Left renal pelvis (tissue), 4 donors: ENCODE measurements at regions not wholly inside any gene's neighbourhood (a gene's known extent, or its start where the extent isn't known, plus 50 kb on each side); places are given as distances from the start of the nearest gene placed in this dataset.
"Not testable (repeated sequence)": the region's sequence is repeated elsewhere in the genome, so short reads cannot be mapped to it uniquely, and the experiment has no call there.

ENCODE experiments used
- DNase-seq, 4 donors: peaks; one replicate each; pipeline ENCODE4 v3.0.0-alpha.2; 2013; ENCODE audit warnings: low read depth in 4 of 4, low spot score in 3 of 4

DNA sequence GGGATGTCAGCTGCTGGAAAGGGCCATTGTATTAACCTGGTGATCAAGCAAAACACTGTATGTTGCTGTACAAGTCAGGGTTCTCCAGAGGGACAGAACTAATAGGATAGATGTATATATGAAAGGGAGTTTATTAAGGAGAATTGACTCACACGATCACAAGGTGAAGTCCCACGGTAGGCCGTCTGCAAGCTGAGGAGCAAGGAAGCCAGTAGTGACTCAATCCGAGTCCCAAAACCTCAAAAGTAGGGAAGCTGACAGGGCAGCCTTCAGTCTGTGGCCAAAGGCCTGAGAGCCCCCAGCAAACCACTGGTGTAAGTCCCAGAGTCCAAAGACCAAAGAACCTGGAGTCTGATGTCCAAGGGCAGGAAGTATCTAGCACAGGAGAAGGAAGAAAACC, 116.0 kb upstream of the DAP start:
- DNase-seq, result not testable (repeated sequence)

DNA sequence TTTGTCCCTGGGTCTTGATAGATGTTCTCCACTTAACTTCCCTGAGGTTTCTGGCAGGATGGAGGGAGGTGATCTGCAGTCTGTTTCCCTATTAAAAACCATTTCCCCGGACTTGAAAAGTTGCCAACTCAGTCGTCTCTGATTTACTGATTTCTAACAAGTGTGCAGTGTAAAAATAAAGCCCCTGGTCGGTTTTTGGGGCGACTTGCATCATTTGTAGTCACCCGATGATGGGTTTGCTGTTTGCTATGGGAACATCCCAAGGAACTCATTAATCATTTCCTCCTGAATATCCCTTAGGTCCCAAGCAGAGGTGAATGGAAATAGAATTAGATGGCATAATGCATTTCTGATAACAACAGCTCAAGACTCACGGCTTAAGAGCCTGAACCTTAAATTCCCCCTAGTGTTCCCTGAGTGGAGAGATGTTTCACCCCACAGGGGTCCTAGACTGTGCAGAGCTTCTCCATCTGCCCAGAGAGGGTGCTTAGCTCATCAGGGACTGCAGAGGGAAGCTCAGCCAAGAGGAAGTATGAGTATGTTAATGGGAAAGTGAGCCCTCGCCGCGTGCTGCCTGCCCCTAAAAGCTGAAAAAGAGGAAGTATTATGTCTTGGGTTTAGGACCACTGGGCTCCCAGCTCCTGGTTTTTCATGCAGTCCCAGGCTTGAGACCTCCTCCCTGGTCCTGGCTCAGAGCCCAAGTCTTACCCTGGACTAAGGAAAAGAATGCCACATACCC, 115.1 kb upstream of the DAP start:
- no peak for DNase-seq

DNA sequence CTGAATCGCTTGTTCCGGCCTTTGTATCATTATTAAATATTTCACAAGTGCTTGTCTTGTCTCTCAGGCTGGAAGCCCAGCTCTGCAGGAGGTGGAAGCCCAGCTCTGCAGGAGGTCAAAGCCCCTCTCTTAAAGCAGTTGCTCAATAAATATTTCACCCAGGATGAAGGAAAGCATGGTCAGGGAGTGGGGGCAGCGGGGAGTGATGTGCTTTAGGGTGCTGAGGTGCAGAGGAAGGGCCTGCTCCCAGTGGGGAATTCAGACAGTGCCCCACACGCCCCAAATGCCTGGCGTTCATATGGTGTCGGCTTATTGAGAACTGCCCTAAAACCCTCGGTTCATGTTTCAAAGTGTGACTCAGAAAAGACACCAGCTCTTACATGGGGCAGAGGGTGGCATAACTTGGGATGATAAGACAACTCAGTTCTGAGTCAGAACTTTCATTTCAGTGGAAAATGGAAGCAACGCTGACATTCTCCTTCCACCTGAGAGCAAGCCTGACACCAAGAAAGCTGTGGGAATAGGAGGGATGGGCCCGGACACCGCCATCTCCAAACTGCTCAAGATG, 114.3 kb upstream of the DAP start:
- DNase-seq, result no peak

DNA sequence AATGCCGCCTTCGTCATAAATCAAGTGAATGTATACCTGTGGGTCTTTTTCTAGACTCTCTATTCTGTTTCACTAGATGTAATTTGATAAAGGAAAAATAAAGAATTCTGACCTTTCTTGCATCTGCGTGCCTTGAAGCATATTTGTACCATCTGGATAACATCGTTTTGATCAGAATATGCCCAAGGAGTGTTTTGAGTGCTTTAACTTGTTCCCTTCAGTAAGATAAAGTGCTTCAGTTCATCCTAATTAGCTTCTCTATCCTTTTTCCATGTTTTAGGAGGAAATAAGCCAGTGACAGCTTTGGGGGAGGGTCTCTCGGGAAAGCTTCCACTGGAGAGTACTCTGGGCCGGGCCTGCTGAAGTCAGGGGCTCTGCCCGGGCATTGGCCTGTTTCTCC, 113.5 kb upstream of the DAP start:
- DNase-seq, result no peak

DNA sequence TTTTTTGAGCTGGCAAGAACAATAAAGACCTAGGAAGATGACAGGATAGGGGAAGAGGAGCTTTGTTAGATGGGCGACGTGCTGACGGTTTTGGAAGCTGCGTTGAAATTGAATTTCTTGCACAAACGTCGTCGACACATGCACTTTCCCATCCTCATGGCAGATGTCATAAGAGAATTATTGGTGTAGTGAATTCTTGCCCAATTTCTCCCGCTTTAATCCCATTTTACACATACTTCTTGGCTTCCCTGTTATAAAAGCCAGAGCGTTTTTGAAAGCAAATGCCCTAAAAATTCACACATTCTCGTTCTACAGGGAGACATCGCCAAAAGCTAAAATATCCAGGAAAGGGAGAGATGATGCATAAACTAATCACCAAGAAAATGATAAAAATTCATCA, 109.8 kb upstream of the DAP start:
- no peak for DNase-seq

DNA sequence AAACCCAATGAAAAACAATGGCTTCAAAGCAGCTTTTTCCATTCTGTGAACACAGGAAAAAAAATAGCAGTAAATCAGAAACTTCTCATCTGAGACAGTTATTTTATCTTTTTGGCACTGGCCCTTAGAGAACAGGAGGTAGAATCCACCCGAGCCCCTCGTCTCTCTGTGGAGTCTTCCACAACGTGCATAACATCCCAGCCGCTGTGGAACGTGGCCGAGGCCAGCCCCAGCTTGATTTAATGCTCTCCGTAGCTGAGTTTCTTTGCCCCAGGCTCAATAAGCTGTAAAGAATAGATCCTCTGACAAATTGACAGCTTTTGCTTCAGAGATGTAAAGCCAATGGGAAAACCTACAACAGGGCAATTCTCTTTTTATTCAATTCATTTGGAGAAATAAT, 107.9 kb upstream of the DAP start:
- no peak for DNase-seq

DNA sequence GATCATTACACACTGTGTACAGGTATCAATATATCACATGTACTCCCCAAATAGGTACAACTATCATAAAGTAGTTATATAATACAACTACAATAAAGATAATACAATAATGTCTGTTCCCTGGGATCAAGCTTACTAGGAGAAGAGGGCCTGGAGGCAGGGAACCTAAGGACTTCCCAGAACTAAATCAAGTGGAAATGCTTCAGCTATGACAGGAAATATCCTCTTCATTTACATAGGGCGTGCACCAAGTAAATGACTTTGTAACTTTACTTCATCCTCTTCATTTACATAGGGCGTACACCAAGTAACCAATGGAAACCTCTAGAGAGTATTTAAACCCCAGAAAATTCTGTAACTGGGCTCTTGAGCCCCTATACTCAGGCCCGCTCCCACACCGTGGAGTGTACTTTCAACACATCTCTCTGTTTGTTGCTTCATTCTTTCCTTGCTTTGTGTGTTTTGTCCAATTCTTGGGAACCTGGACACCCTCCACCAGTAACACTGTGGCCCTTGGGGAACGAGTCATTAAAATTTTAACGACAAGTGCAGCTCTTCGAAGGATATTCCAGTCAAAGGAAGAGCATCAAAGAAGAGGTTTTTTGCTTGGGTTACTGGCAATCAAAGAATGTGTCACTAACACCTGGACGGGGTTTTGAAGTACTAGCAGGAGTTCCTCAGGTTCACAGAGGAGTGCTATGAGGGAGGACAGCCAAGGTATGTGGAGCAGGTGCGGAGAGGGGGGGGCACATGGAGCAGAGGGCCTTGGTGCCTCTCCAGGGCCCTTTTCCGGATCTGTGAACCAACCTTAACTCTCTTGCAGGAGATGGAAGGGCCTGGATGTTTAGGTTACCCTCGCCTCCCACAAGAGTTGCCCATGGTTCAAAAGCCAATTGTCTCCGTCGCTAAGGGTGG, 106.6 kb upstream of the DAP start:
- no peak for DNase-seq

DNA sequence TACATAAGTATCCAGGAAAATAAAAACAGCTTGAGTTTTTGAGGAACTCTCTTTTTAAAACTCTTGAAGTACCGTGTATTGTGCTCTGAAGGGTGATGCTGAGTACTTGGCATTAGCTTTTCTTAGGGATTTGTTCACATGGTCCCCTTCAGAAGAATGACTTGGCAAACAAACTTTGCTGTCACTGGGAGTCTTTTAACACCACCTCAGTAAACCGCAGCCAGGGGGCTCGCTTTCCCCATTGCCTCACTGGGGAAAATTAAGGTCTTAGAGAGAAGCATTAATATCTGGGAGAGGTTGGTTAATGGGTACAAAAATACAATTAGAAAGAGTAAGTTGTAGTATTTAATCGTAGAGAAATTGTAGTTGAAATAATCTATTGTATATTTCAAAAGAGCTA, 105.9 kb upstream of the DAP start:
- DNase-seq, result no peak

DNA sequence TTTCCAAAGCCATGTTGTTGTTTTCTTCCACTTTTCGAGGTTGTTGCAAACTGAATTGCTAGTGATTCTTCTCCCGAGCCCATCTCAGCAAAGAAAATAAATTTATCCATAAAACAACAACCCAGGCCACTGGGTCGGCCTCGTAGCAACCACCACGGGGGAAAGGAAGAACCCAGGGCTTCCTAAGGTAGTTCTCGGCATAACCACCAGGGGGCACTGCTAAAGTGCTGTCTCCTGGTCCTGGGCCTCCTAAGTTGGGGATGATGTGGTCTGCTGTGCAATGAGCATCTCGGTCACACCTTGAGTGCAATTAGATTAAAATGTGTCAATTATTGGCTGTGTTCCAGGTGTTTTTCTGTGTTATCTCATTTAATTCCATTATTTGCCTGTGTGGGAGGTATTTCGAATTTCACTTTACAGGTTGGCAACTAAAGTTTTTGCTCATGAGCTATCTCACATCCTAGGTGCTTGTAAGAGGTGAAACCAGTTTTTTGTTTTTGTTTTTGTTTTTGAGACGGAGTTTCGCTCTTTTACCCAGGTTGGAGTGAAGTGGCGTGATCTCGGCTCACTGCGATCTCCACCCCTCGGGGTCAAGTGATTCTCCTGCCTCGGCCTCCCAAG, 102.8 kb upstream of the DAP start:
- no peak for DNase-seq

DNA sequence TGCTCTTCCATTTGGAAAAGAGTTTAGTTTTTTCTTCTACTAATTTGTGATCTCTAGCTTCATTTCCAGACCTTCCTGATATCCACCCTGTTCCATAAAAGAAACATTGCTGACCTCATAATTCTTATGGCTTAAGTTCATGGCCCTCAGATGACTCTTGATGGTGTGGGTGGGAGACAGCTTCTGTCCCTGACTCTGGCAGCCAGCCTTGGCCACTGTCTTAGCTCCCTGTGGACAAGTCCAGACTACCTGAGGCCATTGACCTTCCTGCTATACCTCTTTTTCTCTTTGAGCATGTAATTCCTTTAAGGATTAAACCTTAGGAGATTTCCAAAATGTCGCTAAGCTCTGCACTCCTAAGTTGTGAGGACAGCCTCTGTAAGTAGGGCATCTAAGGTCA, 101.1 kb upstream of the DAP start:
- no peak for DNase-seq

DNA sequence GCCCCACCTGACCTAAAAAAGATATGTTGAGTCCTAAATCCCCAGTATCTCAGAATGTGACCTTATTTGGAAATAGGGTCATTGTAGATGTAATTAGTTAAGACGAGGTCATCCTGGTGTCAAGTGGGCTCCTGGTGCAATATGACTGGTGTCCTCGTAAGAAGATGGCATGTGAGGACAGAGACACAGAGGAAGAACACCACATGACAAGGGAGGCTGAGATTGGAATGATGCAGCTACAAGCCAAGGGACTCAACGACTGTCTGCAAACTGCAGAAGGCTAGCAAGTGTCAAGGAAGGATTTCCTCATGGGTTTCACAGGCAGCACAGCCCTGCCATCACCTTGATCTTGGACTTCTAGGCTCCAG, 100.4 kb upstream of the DAP start:
- DNase-seq, result no peak

DNA sequence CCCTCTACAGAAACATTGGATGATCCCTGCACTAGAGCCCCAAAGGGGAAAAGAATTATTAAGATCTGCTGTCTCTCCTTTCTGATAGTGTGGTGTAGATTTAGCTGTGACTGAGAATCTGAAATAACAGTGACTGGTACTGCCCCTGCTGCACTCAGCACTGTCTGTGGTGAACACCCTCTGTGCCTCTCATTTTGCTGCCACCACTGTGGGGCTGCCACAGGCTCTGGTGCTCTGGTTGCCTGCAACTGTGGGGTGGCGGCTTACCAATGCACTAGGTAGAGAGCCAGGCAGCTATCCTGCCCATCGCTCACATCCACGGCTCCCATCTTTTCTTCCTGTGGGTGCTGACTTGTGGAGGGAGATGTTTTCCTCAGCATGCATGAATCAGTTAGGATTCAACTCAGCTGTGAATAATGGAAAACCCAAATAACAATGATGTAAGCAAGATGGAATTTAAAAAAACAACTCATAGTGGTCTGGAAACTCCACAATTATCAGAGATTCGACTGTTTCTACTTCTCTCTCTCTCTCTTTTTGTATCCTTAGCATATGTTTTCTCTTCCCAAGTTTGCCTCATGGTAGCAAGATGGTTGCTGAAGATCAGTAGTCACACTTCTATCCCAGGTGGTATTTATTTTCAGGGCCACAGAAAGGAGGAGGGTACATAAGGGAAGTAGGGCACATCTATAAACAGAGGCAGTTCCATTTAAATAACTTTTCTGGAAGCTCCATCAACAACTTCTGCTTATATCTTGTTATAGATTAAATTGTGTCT, 99.8 kb upstream of the DAP start:
- DNase-seq, result no peak

DNA sequence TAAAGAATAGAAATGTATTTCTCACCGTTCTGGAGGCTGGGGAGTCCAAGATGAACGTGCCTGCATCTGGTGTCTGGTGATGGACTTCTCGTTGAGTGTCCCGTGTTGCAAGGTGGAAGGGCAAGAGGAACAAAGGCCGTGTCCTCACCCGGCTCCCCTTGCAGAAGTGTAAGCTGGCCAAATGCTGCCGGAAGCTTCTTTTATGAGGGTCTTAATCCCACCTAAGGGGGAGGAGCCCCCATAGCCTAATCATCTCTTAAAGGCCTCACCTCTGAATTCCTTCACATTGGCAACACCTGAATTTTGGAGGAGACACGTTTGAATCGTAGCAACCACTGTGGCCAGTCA, 99.1 kb upstream of the DAP start:
- no peak for DNase-seq

DNA sequence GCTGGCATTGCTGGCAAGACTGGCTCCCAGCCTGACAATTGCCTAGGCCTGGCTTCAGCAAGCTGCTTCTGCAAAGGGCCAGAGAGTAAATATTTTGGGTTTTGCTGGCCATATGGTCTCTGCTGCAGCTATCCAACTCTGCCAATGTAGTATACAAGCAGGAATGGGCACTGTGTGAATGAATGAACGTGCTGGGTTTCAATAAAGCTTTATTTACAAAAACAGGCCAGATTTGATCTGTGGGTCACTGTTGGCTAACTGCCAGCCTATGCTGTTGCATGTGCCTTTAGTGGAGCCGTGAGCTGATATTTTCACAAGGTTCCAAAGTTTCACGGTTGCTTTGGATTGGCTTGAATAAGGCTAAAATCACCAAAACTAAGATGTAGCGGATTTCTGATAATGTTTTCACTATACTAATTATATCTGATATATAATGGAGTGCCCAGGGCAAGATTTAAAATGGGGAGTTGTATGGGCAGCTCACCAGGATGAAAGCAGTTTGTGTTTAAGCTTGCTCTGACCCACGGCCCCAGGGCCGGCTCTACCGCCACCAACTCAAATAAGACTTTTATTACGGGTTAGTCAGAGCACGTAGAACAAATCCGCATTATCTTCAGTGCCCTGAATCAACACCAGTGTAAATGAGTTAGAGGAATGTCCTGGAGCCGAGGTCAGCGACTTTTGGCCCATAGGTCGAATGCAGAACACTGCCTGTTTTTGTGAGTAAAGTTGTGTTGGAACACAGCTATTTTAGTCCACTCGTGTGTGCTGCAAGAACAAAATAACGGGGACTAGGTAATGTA, 98.6 kb upstream of the DAP start:
- no peak for DNase-seq

DNA sequence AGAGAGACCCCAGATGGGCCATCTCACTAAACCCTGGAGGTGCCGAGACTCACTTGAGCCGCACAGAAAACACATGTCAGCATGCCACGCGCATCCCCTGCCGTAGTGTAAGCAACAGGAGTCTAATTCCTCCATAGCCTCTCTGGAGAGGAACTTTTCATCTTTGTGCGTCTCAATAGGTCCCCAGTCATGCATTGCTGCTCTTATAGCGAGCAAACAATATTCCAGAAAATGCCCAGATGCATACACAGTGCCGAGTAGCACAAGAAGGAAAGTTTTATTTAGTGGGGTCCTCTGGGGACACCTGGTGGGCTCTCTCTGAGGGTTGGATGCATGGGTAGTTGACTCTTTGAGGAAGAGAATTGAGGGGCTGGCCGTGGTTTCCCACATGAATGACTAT, 97.9 kb upstream of the DAP start:
- no peak for DNase-seq

DNA sequence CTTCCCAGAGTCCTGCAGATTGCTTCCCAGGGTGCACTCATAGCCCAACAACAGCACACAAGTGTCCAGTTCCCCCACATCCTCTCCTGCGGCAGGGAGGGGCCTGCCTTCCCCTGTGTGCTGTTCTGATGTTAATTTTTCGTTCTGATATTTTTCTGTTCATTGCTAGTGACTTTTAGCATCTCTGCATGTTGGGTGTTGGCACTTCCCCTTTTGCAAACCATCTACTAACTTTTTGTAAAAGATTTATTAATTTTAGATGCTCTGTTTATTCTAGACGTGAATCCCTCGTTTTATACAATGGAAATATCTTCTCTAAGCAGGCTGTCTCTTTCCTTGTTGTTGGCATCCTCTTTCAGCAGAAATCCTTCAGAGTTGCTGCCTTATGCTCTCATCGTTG, 97.3 kb upstream of the DAP start:
- no peak for DNase-seq

DNA sequence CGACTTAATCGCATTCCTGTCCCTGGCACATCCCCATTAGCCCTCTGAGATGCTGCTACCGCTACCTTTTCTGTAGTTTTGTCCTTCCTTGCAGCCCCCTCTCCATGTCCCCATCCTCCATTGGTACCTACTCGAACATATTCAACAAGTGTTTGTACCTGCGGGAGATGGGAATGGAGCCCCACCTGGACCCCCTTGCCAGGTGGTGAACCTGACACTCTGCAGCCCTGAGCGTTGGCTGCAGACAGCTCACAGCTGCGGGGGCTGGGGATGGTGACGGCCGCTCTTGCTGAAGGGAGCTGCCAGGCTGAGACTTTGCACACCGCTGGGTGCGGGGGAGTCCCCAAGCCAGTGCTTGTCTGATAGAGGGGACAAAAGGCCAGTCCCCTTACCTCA, 96.3 kb upstream of the DAP start:
- no peak for DNase-seq

DNA sequence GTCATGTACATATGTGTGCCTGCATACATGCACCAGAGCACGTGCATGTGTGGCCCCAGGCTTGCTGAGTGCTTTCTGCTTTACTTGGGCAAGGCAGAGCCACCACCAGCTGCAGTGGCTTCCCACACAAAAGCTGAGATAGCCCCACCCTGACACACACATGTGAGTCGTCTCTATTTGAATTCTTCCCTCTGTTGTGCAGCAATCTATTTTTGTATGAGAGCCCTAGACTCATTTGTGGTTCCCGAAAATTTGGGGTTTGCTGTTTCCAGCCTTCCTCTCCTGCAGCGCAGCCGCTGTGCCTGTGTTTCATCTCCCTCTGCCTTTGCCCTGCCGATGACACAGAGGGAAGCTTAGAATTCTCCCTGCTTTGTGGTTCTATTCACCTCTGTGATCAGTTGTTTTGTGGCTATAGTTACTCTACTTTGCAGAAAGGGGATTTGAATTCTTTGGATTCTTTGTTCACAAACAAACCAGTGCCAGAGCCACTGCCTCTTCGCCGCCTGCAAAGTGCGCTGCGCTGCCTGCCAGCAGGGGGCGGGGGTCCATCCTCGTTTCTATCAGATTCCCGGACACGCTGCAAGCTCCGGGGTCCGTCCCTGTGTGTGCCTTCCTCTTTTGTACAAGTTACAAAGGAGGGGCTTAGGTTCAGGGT, 95.8 kb upstream of the DAP start:
- peak in 2 of 4 donors; percentile 29 to 35 for DNase-seq

DNA sequence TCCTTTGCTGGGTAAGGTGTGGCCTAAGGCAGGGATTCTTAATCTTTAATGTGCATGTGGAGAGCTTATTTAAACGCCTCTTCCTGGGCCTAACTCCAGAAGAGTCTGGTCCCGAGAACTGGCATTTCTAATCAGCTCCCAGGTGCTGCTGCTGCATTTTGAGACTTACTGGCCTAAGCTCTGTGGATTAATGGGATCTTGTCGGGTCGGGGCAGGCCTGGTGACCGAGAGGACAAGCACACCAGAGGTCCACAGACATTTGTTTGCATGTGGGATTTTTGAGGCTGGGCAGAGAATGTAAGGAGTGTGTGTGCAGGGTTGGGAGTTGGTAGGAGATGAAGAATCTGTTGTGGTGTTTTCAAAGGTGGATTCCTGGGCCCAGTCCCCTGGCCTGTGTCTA, 95.0 kb upstream of the DAP start:
- no peak for DNase-seq
